Left ventricle myocardium inferior (tissue), 1 donor: ENCODE measurements at regions not wholly inside any gene's neighbourhood (a gene's known extent, or its start where the extent isn't known, plus 50 kb on each side); places are given as distances from the start of the nearest gene placed in this dataset.

Source experiments
- DNase-seq: peaks from one replicate; pipeline ENCODE4 v3.0.0-alpha.2; 2020
- H3K27ac ChIP-seq: fragments of 200-600 bp; replicated peaks from 2 replicates; pipeline ENCODE4 v1.8.0; 2021
- H3K27me3 ChIP-seq: fragments of 200-600 bp; 2 replicates; pipeline ENCODE4 v1.8.0; 2021; ENCODE audit warnings: low read depth
- H3K36me3 ChIP-seq: fragments of 200-600 bp; 2 replicates; pipeline ENCODE4 v1.8.0; 2021
- H3K4me1 ChIP-seq: fragments of 200-600 bp; 2 replicates; pipeline ENCODE4 v1.8.0; 2021
- H3K4me3 ChIP-seq: fragments of 200-600 bp; 2 replicates; pipeline ENCODE4 v1.8.0; 2021; ENCODE audit warnings: mild to moderate bottlenecking, moderate library complexity
- H3K9me3 ChIP-seq: fragments of 200-600 bp; replicated peaks from 2 replicates; pipeline ENCODE4 v1.8.0; 2021
- intact Hi-C: fragments of 100-400 bp; cut with micrococcal nuclease; formaldehyde crosslinking; loops from one replicate; pipeline ENCODE4 v1.11.0; 2022
- TF ChIP-seq, protein P1 (sequence below): fragments of 200-600 bp; IDR thresholded peaks from 2 replicates; pipeline ENCODE4 v1.8.0; 2021; ENCODE audit warnings: antibody characterized with exemption, mild to moderate bottlenecking, borderline replicate concordance
- donor health status: DM: no; HTN: yes; CAD: no; lungs with severe emphysema.

DNA sequence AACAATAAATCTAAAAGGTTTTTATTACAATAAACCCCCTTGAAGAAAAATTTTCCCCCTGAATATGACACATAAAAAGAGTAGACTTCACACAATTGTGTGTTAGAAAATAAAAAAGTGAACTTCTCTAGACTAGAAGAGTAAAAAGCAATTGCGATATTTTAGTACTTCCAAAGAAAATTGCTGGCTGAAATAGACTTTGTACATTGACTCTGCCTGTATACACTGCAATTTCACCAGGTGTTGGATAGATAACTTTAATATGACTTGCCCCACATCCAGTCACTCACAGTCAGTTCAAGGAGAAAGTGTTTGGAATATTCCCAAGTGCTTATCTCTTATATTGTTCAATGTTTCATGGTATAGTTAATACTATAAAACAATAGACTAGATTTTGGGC, 1780.1 kb upstream of the PCDH20 start:
- intact Hi-C loops: no loop called here
- Histone ChIP-seq H3K36me3 (no peaks in the 10 kb centered on the region), H3K4me3 (no peak overlapping the region), H3K9me3 (peaks cover 9% of the 10 kb centered on the region), H3K27me3 (no peaks in the 10 kb centered on the region), H3K4me1 (no peaks in the 10 kb centered on the region), H3K27ac (no peak overlapping the region)
- no peak for DNase-seq
- TF ChIP-seq, protein P1, sequence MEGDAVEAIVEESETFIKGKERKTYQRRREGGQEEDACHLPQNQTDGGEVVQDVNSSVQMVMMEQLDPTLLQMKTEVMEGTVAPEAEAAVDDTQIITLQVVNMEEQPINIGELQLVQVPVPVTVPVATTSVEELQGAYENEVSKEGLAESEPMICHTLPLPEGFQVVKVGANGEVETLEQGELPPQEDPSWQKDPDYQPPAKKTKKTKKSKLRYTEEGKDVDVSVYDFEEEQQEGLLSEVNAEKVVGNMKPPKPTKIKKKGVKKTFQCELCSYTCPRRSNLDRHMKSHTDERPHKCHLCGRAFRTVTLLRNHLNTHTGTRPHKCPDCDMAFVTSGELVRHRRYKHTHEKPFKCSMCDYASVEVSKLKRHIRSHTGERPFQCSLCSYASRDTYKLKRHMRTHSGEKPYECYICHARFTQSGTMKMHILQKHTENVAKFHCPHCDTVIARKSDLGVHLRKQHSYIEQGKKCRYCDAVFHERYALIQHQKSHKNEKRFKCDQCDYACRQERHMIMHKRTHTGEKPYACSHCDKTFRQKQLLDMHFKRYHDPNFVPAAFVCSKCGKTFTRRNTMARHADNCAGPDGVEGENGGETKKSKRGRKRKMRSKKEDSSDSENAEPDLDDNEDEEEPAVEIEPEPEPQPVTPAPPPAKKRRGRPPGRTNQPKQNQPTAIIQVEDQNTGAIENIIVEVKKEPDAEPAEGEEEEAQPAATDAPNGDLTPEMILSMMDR: no peak

DNA sequence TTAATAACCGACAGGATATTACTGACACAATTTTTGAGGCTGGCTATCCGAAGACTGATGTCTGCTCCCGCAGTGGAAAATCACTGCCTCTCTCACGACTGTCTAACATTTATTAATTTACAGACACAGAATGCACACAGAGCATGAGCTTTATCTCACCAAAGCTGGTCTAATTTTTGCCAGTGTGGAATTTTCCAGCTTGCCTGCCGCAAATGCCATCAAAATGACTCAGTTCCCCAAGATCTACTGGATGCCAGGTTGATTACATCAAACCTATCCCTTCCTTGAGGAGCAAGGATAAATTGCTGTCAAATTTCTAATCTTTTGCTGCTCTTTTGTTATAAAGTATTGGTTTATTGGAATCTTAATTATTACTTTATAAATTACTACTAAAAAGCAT, 1775.1 kb upstream of the PCDH20 start:
- no peak for DNase-seq
- TF ChIP-seq, protein P1: no peak
- intact Hi-C loops: no loop called here
- no peaks in the 10 kb centered on the region for H3K27me3 ChIP-seq
- H3K27ac ChIP-seq: no peak overlapping the region
- H3K4me3 ChIP-seq: no peak overlapping the region
- peaks cover 1% of the 10 kb centered on the region for H3K9me3 ChIP-seq
- H3K4me1 ChIP-seq: no peaks in the 10 kb centered on the region
- H3K36me3 ChIP-seq: no peaks in the 10 kb centered on the region

DNA sequence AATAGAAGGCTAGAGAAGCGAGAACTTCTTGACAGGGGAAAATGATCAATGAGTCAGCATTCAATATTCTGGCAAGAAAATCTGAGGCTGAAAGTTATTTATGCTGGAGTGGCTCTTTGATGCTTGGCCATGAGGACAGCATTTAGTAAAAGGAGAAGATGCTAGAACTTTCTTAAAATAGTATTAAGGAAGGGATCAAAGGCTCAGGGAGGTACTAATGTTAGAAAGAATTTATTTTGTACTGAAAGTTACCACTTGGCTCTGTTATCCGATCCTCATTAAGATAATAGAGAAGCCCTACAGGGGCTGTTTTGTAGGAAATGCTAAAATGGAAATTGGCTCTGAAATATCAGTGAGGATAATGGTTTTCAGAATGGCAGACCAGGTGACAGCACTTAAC, 1774.6 kb upstream of the PCDH20 start:
- Histone ChIP-seq H3K4me3 (no peak overlapping the region), H3K4me1 (no peaks in the 10 kb centered on the region), H3K36me3 (no peaks in the 10 kb centered on the region), H3K27me3 (no peaks in the 10 kb centered on the region), H3K27ac (no peak overlapping the region), H3K9me3 (no peaks in the 10 kb centered on the region)
- TF ChIP-seq, protein P1: no peak
- DNase-seq: no peak
- intact Hi-C loops: no loop called here

DNA sequence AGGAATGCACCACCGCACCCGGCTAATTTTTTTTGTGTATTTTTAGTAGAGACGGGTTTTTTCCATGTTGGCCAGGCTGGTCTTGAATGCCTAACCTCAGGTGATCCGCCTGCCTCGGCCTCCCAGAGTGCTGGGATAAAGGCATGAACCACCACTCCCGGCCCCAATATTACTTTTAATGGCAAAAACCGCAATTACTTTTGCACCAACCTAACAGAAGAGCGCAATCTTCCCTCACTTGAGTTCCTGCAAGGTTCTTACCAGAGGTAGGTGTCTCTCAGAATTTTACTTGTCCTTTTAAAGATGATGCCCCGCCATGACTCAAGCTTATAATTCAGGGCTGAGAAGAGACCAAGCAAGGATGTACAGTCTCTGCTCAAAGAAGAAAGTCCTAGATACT, 1774.1 kb upstream of the PCDH20 start:
- DNase-seq: no peak
- H3K4me1 ChIP-seq: no peaks in the 10 kb centered on the region
- TF ChIP-seq, protein P1: no peak
- no peaks in the 10 kb centered on the region for H3K36me3 ChIP-seq
- intact Hi-C loops: no loop called here
- no peak overlapping the region for H3K27ac ChIP-seq
- H3K4me3 ChIP-seq: no peak overlapping the region
- H3K27me3 ChIP-seq: no peaks in the 10 kb centered on the region
- no peaks in the 10 kb centered on the region for H3K9me3 ChIP-seq

DNA sequence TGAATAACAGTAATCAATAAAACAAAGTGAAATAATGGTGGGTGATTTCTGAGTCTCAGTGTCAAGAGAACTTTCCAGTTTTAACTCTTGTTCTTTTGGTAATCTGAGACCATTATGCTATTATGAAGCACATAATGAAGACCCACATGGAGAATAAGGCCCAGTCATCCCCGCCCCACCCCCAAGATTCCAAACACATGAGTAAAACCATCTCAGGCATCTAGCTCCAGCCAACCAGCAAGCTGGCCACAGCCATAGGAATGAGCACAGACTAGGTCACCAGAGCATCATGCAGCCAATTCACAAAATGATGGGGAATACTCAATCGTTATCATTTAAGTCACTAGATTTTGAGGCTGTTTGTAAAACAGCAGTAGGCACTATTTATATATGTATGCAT, 1769.0 kb upstream of the PCDH20 start:
- Histone ChIP-seq H3K36me3 (no peaks in the 10 kb centered on the region), H3K9me3 (peaks cover 9% of the 10 kb centered on the region), H3K4me1 (no peaks in the 10 kb centered on the region), H3K27me3 (no peaks in the 10 kb centered on the region), H3K4me3 (no peak overlapping the region), H3K27ac (no peak overlapping the region)
- DNase-seq: no peak
- intact Hi-C loops: no loop called here
- TF ChIP-seq, protein P1: no peak

DNA sequence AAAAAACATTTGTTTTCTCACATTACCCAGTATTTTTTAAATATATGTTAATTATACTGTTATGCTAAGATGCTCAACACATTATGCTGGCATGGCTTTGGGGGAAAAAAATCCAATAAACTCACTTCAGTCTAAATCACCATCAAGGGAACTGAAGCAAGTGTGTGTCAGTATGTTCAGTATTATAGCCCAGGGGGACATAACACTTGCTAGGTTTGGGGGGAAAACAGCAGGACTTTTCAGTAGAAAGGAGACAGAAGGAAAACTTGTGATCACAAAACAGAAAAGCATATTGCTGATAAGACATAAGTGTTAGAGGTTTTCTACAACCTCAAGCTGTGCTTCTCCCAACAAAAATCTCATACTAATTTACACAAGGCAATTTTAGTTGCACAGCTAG, 1759.9 kb upstream of the PCDH20 start:
- TF ChIP-seq, protein P1: no peak
- intact Hi-C loops: no loop called here
- Histone ChIP-seq H3K4me1 (no peaks in the 10 kb centered on the region), H3K27me3 (no peaks in the 10 kb centered on the region), H3K9me3 (no peaks in the 10 kb centered on the region), H3K4me3 (no peak overlapping the region), H3K36me3 (no peaks in the 10 kb centered on the region), H3K27ac (no peak overlapping the region)
- DNase-seq: no peak
